ENCODE measurements at regions not wholly inside any gene's neighbourhood (a gene's known extent, or its start where the extent isn't known, plus 50 kb on each side); places are given as distances from the start of the nearest gene placed in this dataset.

DNA sequence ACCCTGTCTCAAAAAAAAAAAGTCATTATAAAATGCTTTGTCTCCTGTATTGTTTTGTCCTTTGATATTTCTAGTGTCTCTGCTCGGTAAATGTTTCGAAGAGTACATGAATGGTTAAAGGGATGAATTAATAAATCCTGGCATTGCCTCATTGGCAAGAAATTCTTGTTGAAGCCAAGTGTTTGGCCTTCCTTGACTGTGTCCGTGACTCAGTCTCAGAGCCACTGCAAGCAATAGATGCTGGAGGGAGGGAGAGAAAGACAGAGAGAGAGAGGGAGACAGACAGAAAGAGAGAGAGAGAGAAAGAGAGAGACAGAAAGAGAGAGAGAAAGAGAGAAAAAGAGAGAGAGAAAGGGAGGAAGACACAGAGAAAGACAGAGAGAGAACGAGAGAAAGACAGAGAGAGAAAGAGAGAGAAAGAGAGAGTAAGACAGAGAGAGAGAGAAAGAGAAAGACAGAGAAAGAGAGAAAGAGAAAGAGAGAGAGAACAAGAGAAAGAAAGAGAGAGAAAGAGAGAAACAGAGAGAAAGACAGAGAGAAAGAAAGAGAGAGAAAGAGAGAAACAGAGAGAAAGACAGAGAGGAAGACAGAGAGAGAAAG, 72.5 kb upstream of the RXRA start:
- RAD21 ChIA-PET (ENCODE audit: low non-redundant PET in 1 of 2, low total read pairs in 2 of 2, uncharacterized antibody in 2 of 2, unreplicated experiment in 2 of 2) = no interaction called here
- CTCF ChIA-PET = no interaction called here
- Histone ChIP-seq H3K4me2 (ENCODE audit: low read length) (no peak overlapping the region), H3K27ac (ENCODE audit: low read depth, low read length) (no peak overlapping the region), H4K20me1 (ENCODE audit: insufficient read depth) (no peaks in the 10 kb centered on the region), H3K36me3 (ENCODE audit: control insufficient read depth in 1 of 2, insufficient read depth in 2 of 2, low read length in 2 of 2) (no peaks in the 10 kb centered on the region), H3K9ac (ENCODE audit: low read length) (no peak overlapping the region), H3K27me3 (ENCODE audit: insufficient read depth, low read length) (peaks cover 8% of the 10 kb centered on the region; the same call in 1 of the 2 replicates), H3K4me1 (ENCODE audit: control insufficient read depth in 1 of 2, insufficient read depth in 2 of 2, low read length in 2 of 2) (no peaks in the 10 kb centered on the region), H3K9me3 (ENCODE audit: control insufficient read depth in 1 of 2, insufficient read depth in 1 of 2, low read depth in 1 of 2, low read length in 2 of 2) (no peaks in the 10 kb centered on the region; a peak in 1 of 4 replicates), H3K4me3 (replicated peaks in 1 of 2; ENCODE audit: low read depth in 1 of 2, low read length in 2 of 2) (no peak overlapping the region), H2AFZ (ENCODE audit: low read depth, low read length, poor library complexity, severe bottlenecking) (no peak overlapping the region), H3K79me2 (ENCODE audit: insufficient read depth, low read length) (no peaks in the 10 kb centered on the region), H3K9me2 (ENCODE audit: insufficient read depth) (no peaks in the 10 kb centered on the region)
- TF ChIP-seq, protein P1, sequence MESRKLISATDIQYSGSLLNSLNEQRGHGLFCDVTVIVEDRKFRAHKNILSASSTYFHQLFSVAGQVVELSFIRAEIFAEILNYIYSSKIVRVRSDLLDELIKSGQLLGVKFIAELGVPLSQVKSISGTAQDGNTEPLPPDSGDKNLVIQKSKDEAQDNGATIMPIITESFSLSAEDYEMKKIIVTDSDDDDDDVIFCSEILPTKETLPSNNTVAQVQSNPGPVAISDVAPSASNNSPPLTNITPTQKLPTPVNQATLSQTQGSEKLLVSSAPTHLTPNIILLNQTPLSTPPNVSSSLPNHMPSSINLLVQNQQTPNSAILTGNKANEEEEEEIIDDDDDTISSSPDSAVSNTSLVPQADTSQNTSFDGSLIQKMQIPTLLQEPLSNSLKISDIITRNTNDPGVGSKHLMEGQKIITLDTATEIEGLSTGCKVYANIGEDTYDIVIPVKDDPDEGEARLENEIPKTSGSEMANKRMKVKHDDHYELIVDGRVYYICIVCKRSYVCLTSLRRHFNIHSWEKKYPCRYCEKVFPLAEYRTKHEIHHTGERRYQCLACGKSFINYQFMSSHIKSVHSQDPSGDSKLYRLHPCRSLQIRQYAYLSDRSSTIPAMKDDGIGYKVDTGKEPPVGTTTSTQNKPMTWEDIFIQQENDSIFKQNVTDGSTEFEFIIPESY (IDR thresholded peaks at IDR 0.05; ENCODE audit: extremely low read depth, insufficient replicate concordance, low read length) = no peak
- TF ChIP-seq SRF (IDR thresholded peaks at IDR 0.05; ENCODE audit: low read depth) = no peak
- TF ChIP-seq ZFX (IDR thresholded peaks at IDR 0.05) = no peak
- TF ChIP-seq, protein P2, sequence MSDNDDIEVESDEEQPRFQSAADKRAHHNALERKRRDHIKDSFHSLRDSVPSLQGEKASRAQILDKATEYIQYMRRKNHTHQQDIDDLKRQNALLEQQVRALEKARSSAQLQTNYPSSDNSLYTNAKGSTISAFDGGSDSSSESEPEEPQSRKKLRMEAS (IDR thresholded peaks at IDR 0.05) = no peak
- TF ChIP-seq YY1 (IDR thresholded peaks at IDR 0.05; ENCODE audit: extremely low read depth, insufficient replicate concordance, low read depth, low read length) = no peak
- no peak for TF ChIP-seq ZNF274 (IDR thresholded peaks at IDR 0.05; ENCODE audit: low read depth, low read length)
- no peak for TF ChIP-seq SP1 (IDR thresholded peaks at IDR 0.05; ENCODE audit: low read depth)
- no peak for TF ChIP-seq JUND (IDR thresholded peaks at IDR 0.05)
- TF ChIP-seq EZH2 (IDR thresholded peaks at IDR 0.05) = no peak
- TF ChIP-seq, protein P3, sequence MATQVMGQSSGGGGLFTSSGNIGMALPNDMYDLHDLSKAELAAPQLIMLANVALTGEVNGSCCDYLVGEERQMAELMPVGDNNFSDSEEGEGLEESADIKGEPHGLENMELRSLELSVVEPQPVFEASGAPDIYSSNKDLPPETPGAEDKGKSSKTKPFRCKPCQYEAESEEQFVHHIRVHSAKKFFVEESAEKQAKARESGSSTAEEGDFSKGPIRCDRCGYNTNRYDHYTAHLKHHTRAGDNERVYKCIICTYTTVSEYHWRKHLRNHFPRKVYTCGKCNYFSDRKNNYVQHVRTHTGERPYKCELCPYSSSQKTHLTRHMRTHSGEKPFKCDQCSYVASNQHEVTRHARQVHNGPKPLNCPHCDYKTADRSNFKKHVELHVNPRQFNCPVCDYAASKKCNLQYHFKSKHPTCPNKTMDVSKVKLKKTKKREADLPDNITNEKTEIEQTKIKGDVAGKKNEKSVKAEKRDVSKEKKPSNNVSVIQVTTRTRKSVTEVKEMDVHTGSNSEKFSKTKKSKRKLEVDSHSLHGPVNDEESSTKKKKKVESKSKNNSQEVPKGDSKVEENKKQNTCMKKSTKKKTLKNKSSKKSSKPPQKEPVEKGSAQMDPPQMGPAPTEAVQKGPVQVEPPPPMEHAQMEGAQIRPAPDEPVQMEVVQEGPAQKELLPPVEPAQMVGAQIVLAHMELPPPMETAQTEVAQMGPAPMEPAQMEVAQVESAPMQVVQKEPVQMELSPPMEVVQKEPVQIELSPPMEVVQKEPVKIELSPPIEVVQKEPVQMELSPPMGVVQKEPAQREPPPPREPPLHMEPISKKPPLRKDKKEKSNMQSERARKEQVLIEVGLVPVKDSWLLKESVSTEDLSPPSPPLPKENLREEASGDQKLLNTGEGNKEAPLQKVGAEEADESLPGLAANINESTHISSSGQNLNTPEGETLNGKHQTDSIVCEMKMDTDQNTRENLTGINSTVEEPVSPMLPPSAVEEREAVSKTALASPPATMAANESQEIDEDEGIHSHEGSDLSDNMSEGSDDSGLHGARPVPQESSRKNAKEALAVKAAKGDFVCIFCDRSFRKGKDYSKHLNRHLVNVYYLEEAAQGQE (IDR thresholded peaks at IDR 0.05; ENCODE audit: low read depth) = no peak
- no peak for DNase-seq (ENCODE audit: low read depth, low spot score)
- intact Hi-C loops (cut with micrococcal nuclease) = no loop called here
- no TSS peak for BruUV-seq (replicated peaks)
- ATAC-seq = no peak
- POLR2A ChIA-PET = no interaction called here
